Nephron (organoid): ENCODE measurements at regions not wholly inside any gene's neighbourhood (a gene's known extent, or its start where the extent isn't known, plus 50 kb on each side); places are given as distances from the start of the nearest gene placed in this dataset.
A peak's percentile ranks its signal among the peaks of the same experiment; 100 is the strongest.

ENCODE experiments used
- H3K27ac Mint-ChIP-seq, 3 experiments: 2 replicates each; pipeline ENCODE4 v1.8.0; 2020; ENCODE audit warnings: mixed read lengths in 3 of 3, mild to moderate bottlenecking in 2 of 3, moderate library complexity in 1 of 3
- H3K27me3 Mint-ChIP-seq: 2 replicates; pipeline ENCODE4 v1.8.0; 2021; ENCODE audit warnings: low read depth, mild to moderate bottlenecking, moderate library complexity, mixed read lengths
- H3K36me3 Mint-ChIP-seq: 2 replicates; pipeline ENCODE4 v1.8.0; 2020; ENCODE audit warnings: low read depth, mixed read lengths
- H3K4me1 Mint-ChIP-seq: 2 replicates; pipeline ENCODE4 v1.8.0; 2020; ENCODE audit warnings: mixed read lengths
- H3K4me3 Mint-ChIP-seq, 3 experiments: 2 replicates each; pipeline ENCODE4 v1.8.0; 2020; ENCODE audit warnings: mild to moderate bottlenecking in 3 of 3, mixed read lengths in 3 of 3, moderate library complexity in 2 of 3
- H3K9me3 Mint-ChIP-seq: 2 replicates; pipeline ENCODE4 v1.8.0; 2020; ENCODE audit warnings: mixed read lengths
- TF ChIP-seq, protein P1 (sequence below), 3 experiments: fragments of 200-600 bp; sonication (generic); IDR thresholded peaks; one replicate each; pipeline ENCODE4 v1.5.0; 2021; ENCODE audit warnings: antibody characterized with exemption in 3 of 3; ENCODE audit not compliant: unreplicated experiment in 3 of 3

DNA sequence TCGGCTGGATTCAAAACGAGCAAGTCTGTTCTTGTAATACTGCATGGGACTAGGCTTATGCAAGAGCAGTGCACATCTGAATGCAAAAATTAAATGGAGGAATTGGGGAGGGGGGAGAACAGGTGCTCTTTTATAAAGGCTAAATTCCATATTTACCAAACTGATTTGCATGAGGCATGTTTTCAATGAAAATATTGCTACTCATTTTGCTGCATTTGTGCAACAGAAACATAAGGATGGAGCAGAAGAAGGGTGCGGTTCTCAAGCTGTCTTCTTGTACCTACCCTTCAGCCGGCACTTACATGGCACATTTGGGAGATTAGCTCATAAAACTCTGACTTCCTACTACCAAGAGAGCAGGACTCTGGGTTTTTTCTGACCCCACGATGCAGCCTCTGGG, 256.4 kb downstream of the CDCA7 start:
- Mint-ChIP-seq H3K27me3 (peaks cover 7% of the 10 kb centered on the region), H3K27ac (no peak overlapping the region), H3K36me3 (no peaks in the 10 kb centered on the region), H3K9me3 (no peaks in the 10 kb centered on the region), H3K4me1 (peaks cover 38% of the 10 kb centered on the region), H3K4me3 (no peak overlapping the region)
- TF ChIP-seq, protein P1, sequence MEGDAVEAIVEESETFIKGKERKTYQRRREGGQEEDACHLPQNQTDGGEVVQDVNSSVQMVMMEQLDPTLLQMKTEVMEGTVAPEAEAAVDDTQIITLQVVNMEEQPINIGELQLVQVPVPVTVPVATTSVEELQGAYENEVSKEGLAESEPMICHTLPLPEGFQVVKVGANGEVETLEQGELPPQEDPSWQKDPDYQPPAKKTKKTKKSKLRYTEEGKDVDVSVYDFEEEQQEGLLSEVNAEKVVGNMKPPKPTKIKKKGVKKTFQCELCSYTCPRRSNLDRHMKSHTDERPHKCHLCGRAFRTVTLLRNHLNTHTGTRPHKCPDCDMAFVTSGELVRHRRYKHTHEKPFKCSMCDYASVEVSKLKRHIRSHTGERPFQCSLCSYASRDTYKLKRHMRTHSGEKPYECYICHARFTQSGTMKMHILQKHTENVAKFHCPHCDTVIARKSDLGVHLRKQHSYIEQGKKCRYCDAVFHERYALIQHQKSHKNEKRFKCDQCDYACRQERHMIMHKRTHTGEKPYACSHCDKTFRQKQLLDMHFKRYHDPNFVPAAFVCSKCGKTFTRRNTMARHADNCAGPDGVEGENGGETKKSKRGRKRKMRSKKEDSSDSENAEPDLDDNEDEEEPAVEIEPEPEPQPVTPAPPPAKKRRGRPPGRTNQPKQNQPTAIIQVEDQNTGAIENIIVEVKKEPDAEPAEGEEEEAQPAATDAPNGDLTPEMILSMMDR (IDR thresholded peaks at IDR 0.05; ENCODE audit: unreplicated experiment in 3 of 3), result no peak

DNA sequence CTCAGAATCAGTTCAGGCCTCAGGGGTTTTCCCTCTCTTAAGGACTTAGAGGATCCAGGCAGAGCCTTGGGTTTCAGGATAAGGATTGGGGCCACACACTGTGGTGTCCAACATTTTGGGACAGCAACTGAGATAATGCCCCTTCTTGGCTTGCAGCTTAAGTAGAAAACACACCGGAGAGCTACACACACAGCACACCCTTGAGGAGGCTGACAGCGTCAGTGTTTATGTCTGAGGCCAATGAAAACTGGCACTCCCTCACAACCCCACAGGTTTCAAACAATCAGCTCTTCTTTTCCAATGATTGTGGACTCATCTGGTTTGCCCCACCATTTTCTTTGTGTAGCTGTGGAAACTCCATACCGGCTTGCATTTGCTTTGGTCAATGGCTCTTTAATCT, 257.7 kb downstream of the CDCA7 start:
- no peak overlapping the region for H3K4me3 Mint-ChIP-seq
- H3K36me3 Mint-ChIP-seq, result no peaks in the 10 kb centered on the region
- H3K9me3 Mint-ChIP-seq, result peaks cover 3% of the 10 kb centered on the region
- H3K27me3 Mint-ChIP-seq, result peaks cover 7% of the 10 kb centered on the region
- no peak overlapping the region for H3K27ac Mint-ChIP-seq
- TF ChIP-seq, protein P1 (IDR thresholded peaks at IDR 0.05; ENCODE audit: unreplicated experiment in 3 of 3), result no peak
- peaks cover 29% of the 10 kb centered on the region for H3K4me1 Mint-ChIP-seq

DNA sequence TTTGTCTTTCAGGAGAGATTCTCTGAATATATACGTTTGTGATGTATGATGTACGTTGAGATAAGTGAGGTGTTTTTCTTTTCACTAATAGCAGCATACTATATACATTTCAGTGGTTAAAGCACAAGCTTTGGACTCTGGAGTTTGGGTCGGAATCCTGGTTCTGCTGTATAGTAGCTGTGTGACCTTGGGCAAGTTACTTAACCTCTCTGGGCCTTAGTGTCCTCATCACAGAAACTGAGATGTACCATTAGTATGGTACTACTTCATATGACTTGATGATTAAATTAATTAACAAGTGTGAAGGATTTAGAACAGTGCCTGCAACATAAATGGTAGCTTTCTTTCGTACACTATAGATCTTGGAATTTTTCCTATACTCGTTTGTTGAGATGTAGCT, 258.7 kb downstream of the CDCA7 start:
- H3K9me3 Mint-ChIP-seq, result peaks cover 6% of the 10 kb centered on the region
- peaks cover 7% of the 10 kb centered on the region for H3K27me3 Mint-ChIP-seq
- H3K4me1 Mint-ChIP-seq, result peaks cover 21% of the 10 kb centered on the region
- no peaks in the 10 kb centered on the region for H3K36me3 Mint-ChIP-seq
- no peak overlapping the region for H3K4me3 Mint-ChIP-seq
- TF ChIP-seq, protein P1 (IDR thresholded peaks at IDR 0.05; ENCODE audit: unreplicated experiment in 3 of 3), result no peak
- no peak overlapping the region for H3K27ac Mint-ChIP-seq

DNA sequence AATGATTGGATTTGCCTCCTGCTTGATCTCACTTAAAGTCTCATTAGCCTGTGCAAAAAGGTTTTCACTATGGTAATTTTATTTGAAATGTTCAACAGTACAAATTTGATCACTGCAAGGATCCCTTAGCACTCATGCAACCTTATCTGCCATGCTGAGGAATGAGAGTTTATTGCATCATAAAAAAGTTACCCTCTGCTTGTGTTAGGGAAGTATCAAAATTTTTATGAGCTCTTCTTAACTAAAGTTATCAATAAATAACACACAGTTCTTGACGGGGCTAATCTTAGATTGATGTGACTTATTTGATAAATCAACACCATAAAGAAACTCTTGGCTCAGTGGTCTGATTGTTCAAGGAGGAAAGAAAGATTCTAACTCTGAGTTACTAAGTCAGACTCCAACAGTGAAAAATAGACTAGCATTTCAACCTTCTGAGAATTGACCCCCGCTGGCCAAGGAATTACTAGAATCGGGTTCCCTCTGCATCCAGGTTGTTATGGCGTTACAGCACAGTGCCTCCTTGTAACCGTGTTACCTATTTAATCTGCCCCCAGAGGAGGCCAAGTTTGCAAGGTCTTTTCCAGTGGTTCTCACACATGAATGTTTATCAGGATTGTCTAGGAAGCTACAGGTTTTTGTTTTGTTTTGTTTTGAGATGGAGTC, 259.7 kb downstream of the CDCA7 start:
- H3K4me3 Mint-ChIP-seq, result no peak overlapping the region
- H3K4me1 Mint-ChIP-seq, result peaks cover 18% of the 10 kb centered on the region
- TF ChIP-seq, protein P1 (IDR thresholded peaks at IDR 0.05; ENCODE audit: unreplicated experiment in 3 of 3), result no peak
- peaks cover 7% of the 10 kb centered on the region for H3K27me3 Mint-ChIP-seq
- no peaks in the 10 kb centered on the region for H3K36me3 Mint-ChIP-seq
- peak overlapping the region; percentile 13 to 75 (median 25) for H3K27ac Mint-ChIP-seq
- H3K9me3 Mint-ChIP-seq, result peaks cover 6% of the 10 kb centered on the region

DNA sequence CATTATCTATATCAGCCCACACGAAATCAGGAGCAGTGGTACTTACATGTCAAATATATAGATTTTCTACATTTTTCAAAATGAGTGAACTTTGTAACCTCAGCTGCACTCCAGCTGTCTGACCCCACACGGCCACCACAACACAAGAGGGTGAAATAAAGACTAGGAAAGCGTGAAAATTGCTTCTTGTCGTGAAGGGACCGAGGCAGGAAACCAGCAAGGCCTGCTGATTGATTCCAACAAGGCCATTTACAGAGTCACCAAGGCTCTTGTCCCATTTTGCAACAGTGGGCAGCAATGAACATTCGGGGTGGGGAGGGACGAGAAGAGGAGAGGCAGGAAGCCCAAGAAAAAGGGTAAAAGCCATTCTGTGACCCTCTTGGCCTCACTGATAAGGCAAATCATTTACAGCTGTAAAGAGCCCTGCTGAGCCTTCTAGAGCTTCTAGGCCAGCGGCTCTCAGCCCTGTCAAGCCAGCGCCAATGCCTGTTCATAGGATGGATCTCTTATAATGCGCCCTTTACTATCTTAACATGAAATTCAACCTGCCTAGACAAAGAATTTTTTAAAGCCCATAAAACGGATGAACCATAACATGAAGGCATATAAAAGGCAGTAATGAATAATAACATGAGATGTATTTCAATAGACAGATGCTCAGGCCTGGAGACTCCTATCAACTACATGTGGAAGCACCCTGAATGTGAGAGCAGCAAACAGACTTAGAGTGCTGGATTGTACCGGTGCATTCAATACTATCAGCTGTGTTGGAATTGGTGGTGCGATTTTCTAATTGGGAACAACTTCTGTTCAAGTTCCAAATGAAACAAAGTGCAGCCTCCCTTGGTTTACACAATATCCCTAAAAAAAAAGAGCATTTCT, 269.0 kb downstream of the CDCA7 start:
- Mint-ChIP-seq H3K36me3 (no peaks in the 10 kb centered on the region), H3K9me3 (no peaks in the 10 kb centered on the region), H3K4me1 (peaks cover 14% of the 10 kb centered on the region), H3K27ac (peak overlapping the region in 2 of 3 experiments; percentile 67 to 75), H3K27me3 (peaks cover 3% of the 10 kb centered on the region), H3K4me3 (no peak overlapping the region)
- TF ChIP-seq, protein P1 (IDR thresholded peaks at IDR 0.05; ENCODE audit: unreplicated experiment in 3 of 3), result no peak
